ENCODE measurements at regions not wholly inside any gene's neighbourhood (a gene's known extent, or its start where the extent isn't known, plus 50 kb on each side); places are given as distances from the start of the nearest gene placed in this dataset.

GRCh38 chr1:58005212-58005611 is 541.3 kb downstream of the OMA1 start:
- no peak for TF ChIP-seq CTCF (IDR thresholded peaks at IDR 0.05; ENCODE audit: low read depth, low read length)
- TF ChIP-seq EZH2phosphoT487 (IDR thresholded peaks at IDR 0.05; ENCODE audit: low read depth), result no peak
